ENCODE measurements at regions not wholly inside any gene's neighbourhood (a gene's known extent, or its start where the extent isn't known, plus 50 kb on each side); places are given as distances from the start of the nearest gene placed in this dataset.

- no peaks in the 10 kb centered on the region for H3K27me3 ChIP-seq
- no peak for ATAC-seq
- H3K4me1 ChIP-seq, result no peaks in the 10 kb centered on the region
- no peaks in the 10 kb centered on the region for H3K9me3 ChIP-seq
- H3K4me3 ChIP-seq, result peak overlapping the region in 1 of 2 donors; percentile 7
- no peak for TF ChIP-seq POLR2AphosphoS5 (IDR thresholded peaks at IDR 0.05)
- no peak for TF ChIP-seq POLR2A (IDR thresholded peaks at IDR 0.05)
- no peak for TF ChIP-seq EP300 (IDR thresholded peaks at IDR 0.05)
- no peak for TF ChIP-seq CTCF (IDR thresholded peaks at IDR 0.05)
- WGBS, 2 donors (ENCODE audit: low coverage in 1 of 2), result 7 to 15% methylated on average over 3 of the region's 3 CpGs
- H3K27ac ChIP-seq, result peak overlapping the region in 1 of 4 donors; percentile 28
- no peaks in the 10 kb centered on the region for H3K36me3 ChIP-seq
Measured at GRCh38 chr13:76446191-76446590, 440.0 kb downstream of the KCTD12 start.

- Histone ChIP-seq H3K27me3 (no peaks in the 10 kb centered on the region), H3K36me3 (no peaks in the 10 kb centered on the region), H3K27ac (no peak overlapping the region), H3K4me1 (no peaks in the 10 kb centered on the region), H3K9me3 (no peaks in the 10 kb centered on the region), H3K4me3 (no peak overlapping the region)
- ATAC-seq, result no peak
- 82 to 94% methylated on average over 3 of the region's 3 CpGs for WGBS, 2 donors (ENCODE audit: low coverage in 1 of 2)
- TF ChIP-seq EP300 (IDR thresholded peaks at IDR 0.05), result no peak
- no peak for TF ChIP-seq POLR2A (IDR thresholded peaks at IDR 0.05)
Measured at GRCh38 chr13:76440568-76440967, 445.6 kb downstream of the KCTD12 start.

- no peaks in the 10 kb centered on the region for H3K9me3 ChIP-seq
- ATAC-seq, result no peak
- 66 to 100% methylated on average over 2 of the region's 2 CpGs for WGBS, 2 donors (ENCODE audit: low coverage in 1 of 2)
- TF ChIP-seq EP300 (IDR thresholded peaks at IDR 0.05) (no peak), POLR2A (IDR thresholded peaks at IDR 0.05) (no peak), CTCF (IDR thresholded peaks at IDR 0.05) (no peak), POLR2AphosphoS5 (IDR thresholded peaks at IDR 0.05) (no peak)
- H3K4me3 ChIP-seq, result no peak overlapping the region
- H3K36me3 ChIP-seq, result no peaks in the 10 kb centered on the region
- H3K27ac ChIP-seq, result no peak overlapping the region
- H3K4me1 ChIP-seq, result no peaks in the 10 kb centered on the region
- no peaks in the 10 kb centered on the region for H3K27me3 ChIP-seq
Measured at GRCh38 chr13:76439546-76439945, 446.7 kb downstream of the KCTD12 start.

- Histone ChIP-seq H3K9me3 (no peaks in the 10 kb centered on the region), H3K36me3 (no peaks in the 10 kb centered on the region), H3K4me1 (no peaks in the 10 kb centered on the region), H3K27me3 (no peaks in the 10 kb centered on the region), H3K27ac (no peak overlapping the region), H3K4me3 (no peak overlapping the region)
- TF ChIP-seq CTCF (IDR thresholded peaks at IDR 0.05) (no peak), EP300 (IDR thresholded peaks at IDR 0.05) (no peak), POLR2A (IDR thresholded peaks at IDR 0.05) (no peak), POLR2AphosphoS5 (IDR thresholded peaks at IDR 0.05) (no peak)
- WGBS, 2 donors (ENCODE audit: low coverage in 1 of 2), result 80 to 87% methylated on average over 2 of the region's 2 CpGs
- no peak for ATAC-seq
Measured at GRCh38 chr13:76438050-76438449, 448.2 kb downstream of the KCTD12 start.

- 3 to 15% methylated on average over 2 of the region's 2 CpGs for WGBS, 2 donors (ENCODE audit: low coverage in 1 of 2)
Measured at GRCh38 chr13:76425935-76426334, 460.3 kb downstream of the KCTD12 start.

More at GRCh38 chr13:76425935-76426334, 460.3 kb downstream of the KCTD12 start:
- no peaks in the 10 kb centered on the region for H3K9me3 ChIP-seq
- ATAC-seq, result peak; percentile 87
- H3K4me1 ChIP-seq, result peaks cover 0 to 5% (median 0%) of the 10 kb centered on the region in 3 donors
- TF ChIP-seq POLR2AphosphoS5 (IDR thresholded peaks at IDR 0.05) (peak; percentile 67), CTCF (IDR thresholded peaks at IDR 0.05) (no peak)
- H3K4me3 ChIP-seq, result no peak overlapping the region
- peak overlapping the region in 2 of 4 donors; percentile 42 to 57 for H3K27ac ChIP-seq
- H3K27me3 ChIP-seq, result no peaks in the 10 kb centered on the region
- no peaks in the 10 kb centered on the region for H3K36me3 ChIP-seq
